B cell (primary cell): ENCODE measurements at regions not wholly inside any gene's neighbourhood (a gene's known extent, or its start where the extent isn't known, plus 50 kb on each side); places are given as distances from the start of the nearest gene placed in this dataset.

Experiments
- ATAC-seq: fragments of 200-7000 bp; cut with Tn5 transposase; one replicate; pipeline ENCODE4 v1.10.0; 2021; ENCODE audit warnings: low read depth, mild to moderate bottlenecking, moderate number of reproducible peaks, moderate library complexity
- CTCF ChIA-PET: fragments of 350-600 bp; sonication (Branson Sonifier 250); formaldehyde crosslinking; loops from one replicate; lab custom pipeline; 2021; ENCODE audit warnings: antibody characterized with exemption, inconsistent platforms; lab: Charles Lee
- POLR2A ChIA-PET: fragments of 350-600 bp; sonication (Branson Sonifier 250); formaldehyde crosslinking; loops from one replicate; lab custom pipeline; 2021; ENCODE audit warnings: antibody characterized with exemption; lab: Charles Lee
- DNase-seq: peaks from one replicate; pipeline ENCODE4 v3.0.0; 2013
- H2AFZ ChIP-seq: 2 replicates; pipeline ENCODE4 v1.6.1; 2012; ENCODE audit warnings: mild to moderate bottlenecking, low read depth, low read length; ENCODE audit not compliant: insufficient read depth, poor library complexity, severe bottlenecking
- H3K27ac ChIP-seq, 2 donors: 1 replicate in 1 of 2; 2 replicates in 1 of 2; pipeline ENCODE4 v1.5.1; 2012 to 2013; ENCODE audit warnings: low read length in 2 of 2, mild to moderate bottlenecking in 2 of 2, moderate library complexity in 1 of 2
- H3K27me3 ChIP-seq, 4 experiments: fragments of 200-600 bp in 1 of 4; sonication (generic) in 1 of 4; replicated peaks in 1 of 4; 1 replicate in 2 of 4; 2 replicates in 2 of 4; pipeline versions ENCODE4 v1.6.1 to v1.7.0; 2013 to 2016; ENCODE audit warnings: low read length in 3 of 4, mild to moderate bottlenecking in 2 of 4, mixed read lengths in 1 of 4, moderate library complexity in 1 of 4; ENCODE audit not compliant: insufficient read depth in 4 of 4, control insufficient read depth in 3 of 4; ENCODE audit errors: control extremely low read depth in 1 of 4
- H3K36me3 ChIP-seq, 2 experiments: replicated peaks in 1 of 2; 1 replicate in 1 of 2; 2 replicates in 1 of 2; pipeline versions ENCODE4 v1.6.1 to v1.7.1; 2013; ENCODE audit warnings: low read length in 1 of 2; ENCODE audit not compliant: insufficient read depth in 2 of 2, control insufficient read depth in 1 of 2; ENCODE audit errors: control extremely low read depth in 1 of 2, extremely low read depth in 1 of 2
- H3K4me1 ChIP-seq, 2 donors: fragments of 200-600 bp in 1 of 2; sonication (generic) in 1 of 2; 1 replicate in 1 of 2; 2 replicates in 1 of 2; pipeline versions ENCODE4 v1.5.1 to v1.6.1; 2013 to 2017; ENCODE audit warnings: low read length in 2 of 2; ENCODE audit not compliant: control insufficient read depth in 2 of 2, insufficient read depth in 2 of 2
- H3K4me2 ChIP-seq: replicated peaks from 2 replicates; pipeline ENCODE3; 2012; ENCODE audit warnings: mild to moderate bottlenecking, low read depth, low read length; ENCODE audit not compliant: poor library complexity, severe bottlenecking
- H3K4me3 ChIP-seq, 5 experiments: fragments of 200-600 bp in 1 of 5; sonication (generic) in 1 of 5; 1 replicate in 3 of 5; 2 replicates in 2 of 5; pipeline versions ENCODE4 v1.5.1 to v1.7.0; 2011 to 2016; ENCODE audit warnings: low read length in 4 of 5, mild to moderate bottlenecking in 4 of 5, low read depth in 2 of 5, control low read depth in 1 of 5, moderate library complexity in 1 of 5; ENCODE audit not compliant: insufficient read depth in 1 of 5; ENCODE audit errors: control extremely low read depth in 1 of 5, extremely low read depth in 1 of 5
- H3K79me2 ChIP-seq: fragments of 200-600 bp; sonication (generic); one replicate; pipeline ENCODE4 v1.6.0; 2016; ENCODE audit warnings: low read length; ENCODE audit not compliant: control insufficient read depth, insufficient read depth
- H3K9ac ChIP-seq: fragments of 200-600 bp; sonication (generic); 2 replicates; pipeline ENCODE4 v1.6.1; 2017; ENCODE audit warnings: mild to moderate bottlenecking, low read length, moderate library complexity
- H3K9me3 ChIP-seq, 3 donors: one replicate each; pipeline versions ENCODE4 v1.6.1 to v1.7.1; 2013; ENCODE audit warnings: low read length in 2 of 3; ENCODE audit not compliant: control insufficient read depth in 2 of 3, insufficient read depth in 1 of 3; ENCODE audit errors: control extremely low read depth in 1 of 3
- H4K20me1 ChIP-seq: 2 replicates; pipeline ENCODE4 v1.6.0; 2012; ENCODE audit warnings: mild to moderate bottlenecking, low read length; ENCODE audit not compliant: insufficient read depth, control insufficient read depth, poor library complexity, severe bottlenecking
- H3K27ac Mint-ChIP-seq: one replicate; pipeline ENCODE4 v1.8.0; 2021; ENCODE audit warnings: mixed read lengths
- H3K27me3 Mint-ChIP-seq: one replicate; pipeline ENCODE4 v1.8.0; 2021; ENCODE audit warnings: mixed read lengths
- H3K4me1 Mint-ChIP-seq: one replicate; pipeline ENCODE4 v1.8.0; 2021; ENCODE audit warnings: mixed read lengths
- H3K4me3 Mint-ChIP-seq: one replicate; pipeline ENCODE4 v1.8.0; 2021; ENCODE audit warnings: mixed read lengths
- H3K9me3 Mint-ChIP-seq: one replicate; pipeline ENCODE4 v1.8.0; 2022; ENCODE audit warnings: mixed read lengths; ENCODE audit not compliant: insufficient read depth
- CTCF ChIP-seq: fragments of 200-600 bp; IDR thresholded peaks from one replicate; pipeline ENCODE4 v1.8.0; 2022; ENCODE audit warnings: antibody characterized with exemption, mild to moderate bottlenecking
- EZH2 ChIP-seq: IDR thresholded peaks from 2 replicates; pipeline ENCODE4 v1.6.1; 2012; ENCODE audit warnings: borderline replicate concordance, low read depth, mild to moderate bottlenecking, moderate library complexity, low read length; ENCODE audit not compliant: insufficient read depth, poor library complexity, severe bottlenecking
- WGBS: methylation state at CpG from one replicate; pipeline ENCODE4 v1.1.5; 2013; ENCODE audit warnings: missing lambda C conversion rate; ENCODE audit not compliant: insufficient coverage; 5-methylcytosine and 5-hydroxymethylcytosine counted together
- intact Hi-C: fragments of 100-400 bp; cut with micrococcal nuclease; formaldehyde crosslinking; loops from one replicate; pipeline ENCODE4 v1.10.0; 2022

GRCh38 chrX:51836823-51837222 is 56.6 kb upstream of the MAGED1 start:
- H3K27ac ChIP-seq, result no peak overlapping the region
- POLR2A ChIA-PET, result no interaction called here
- Mint-ChIP-seq H3K27me3 (no peaks in the 10 kb centered on the region), H3K9me3 (no peaks in the 10 kb centered on the region), H3K4me1 (no peaks in the 10 kb centered on the region), H3K27ac (no peak overlapping the region), H3K4me3 (no peak overlapping the region)
- H3K79me2 ChIP-seq, result no peaks in the 10 kb centered on the region
- no peak overlapping the region for H3K9ac ChIP-seq
- CTCF ChIA-PET, result no interaction called here
- H3K4me2 ChIP-seq, result no peak overlapping the region
- peaks cover 0 to 1% of the 10 kb centered on the region in 2 experiments for H3K36me3 ChIP-seq
- no peak overlapping the region for H3K4me3 ChIP-seq
- no peak for DNase-seq
- intact Hi-C loops, result no loop called here
- no peak for TF ChIP-seq EZH2
- no peak for TF ChIP-seq CTCF
- H3K4me1 ChIP-seq, result no peaks in the 10 kb centered on the region
- H2AFZ ChIP-seq, result no peak overlapping the region
- WGBS, result 93% methylated on average over 3 of the region's 5 CpGs
- no peak for ATAC-seq
- no peaks in the 10 kb centered on the region for H4K20me1 ChIP-seq
- H3K9me3 ChIP-seq, result no peaks in the 10 kb centered on the region
- H3K27me3 ChIP-seq, result no peaks in the 10 kb centered on the region

- POLR2A ChIA-PET, result no interaction called here
- Mint-ChIP-seq H3K9me3 (no peaks in the 10 kb centered on the region), H3K4me1 (no peaks in the 10 kb centered on the region), H3K27ac (no peak overlapping the region), H3K27me3 (no peaks in the 10 kb centered on the region), H3K4me3 (no peak overlapping the region)
- no peak overlapping the region for H2AFZ ChIP-seq
- no peak overlapping the region for H3K4me3 ChIP-seq
- H3K9ac ChIP-seq, result no peak overlapping the region
- H3K9me3 ChIP-seq, result no peaks in the 10 kb centered on the region
- ATAC-seq (no peak), DNase-seq (no peak)
- TF ChIP-seq CTCF (no peak), EZH2 (no peak)
- intact Hi-C loops, result no loop called here
- H3K36me3 ChIP-seq, result peaks cover 0 to 1% of the 10 kb centered on the region in 2 experiments
- no peak overlapping the region for H3K4me2 ChIP-seq
- CTCF ChIA-PET, result no interaction called here
- no peak overlapping the region for H3K27ac ChIP-seq
- no peaks in the 10 kb centered on the region for H3K4me1 ChIP-seq
- no CpG with 5 or more reads among the region's 3 CpGs for WGBS
- no peaks in the 10 kb centered on the region for H3K27me3 ChIP-seq
- no peaks in the 10 kb centered on the region for H3K79me2 ChIP-seq
- H4K20me1 ChIP-seq, result no peaks in the 10 kb centered on the region
Measured at GRCh38 chrX:51837451-51837850, 56.0 kb upstream of the MAGED1 start.
